Karpas-422 (cell line): ENCODE measurements at regions not wholly inside any gene's neighbourhood (a gene's known extent, or its start where the extent isn't known, plus 50 kb on each side); places are given as distances from the start of the nearest gene placed in this dataset.

ENCODE experiments used
- DNase-seq: peaks from one replicate; pipeline ENCODE4 v3.0.0-alpha.2; 2015
- H2AFZ ChIP-seq: fragments of 200-600 bp; sonication (generic); 2 replicates; pipeline ENCODE4 v1.6.1; 2014; ENCODE audit warnings: antibody characterized with exemption, low read length, mixed read lengths
- H3K27ac ChIP-seq: fragments of 200-600 bp; sonication (generic); 2 replicates; pipeline ENCODE4 v1.5.1; 2014; ENCODE audit warnings: mild to moderate bottlenecking, low read length, moderate library complexity
- H3K27me3 ChIP-seq: fragments of 200-600 bp; sonication (generic); 2 replicates; pipeline ENCODE4 v1.6.1; 2014; ENCODE audit warnings: low read length, mixed read lengths
- H3K36me3 ChIP-seq: fragments of 200-600 bp; sonication (generic); 2 replicates; pipeline ENCODE4 v1.6.1; 2014; ENCODE audit warnings: low read length, mixed read lengths; ENCODE audit not compliant: insufficient read depth
- H3K4me1 ChIP-seq: fragments of 200-600 bp; sonication (generic); 2 replicates; pipeline ENCODE4 v1.6.1; 2014; ENCODE audit warnings: mild to moderate bottlenecking, low read length, mixed read lengths
- H3K4me2 ChIP-seq: fragments of 200-600 bp; sonication (generic); 2 replicates; pipeline ENCODE4 v1.6.1; 2014; ENCODE audit warnings: low read length, low read depth, mild to moderate bottlenecking; ENCODE audit not compliant: poor library complexity, severe bottlenecking
- H3K4me3 ChIP-seq: fragments of 200-600 bp; sonication (generic); 2 replicates; pipeline ENCODE4 v1.5.1; 2014; ENCODE audit warnings: mild to moderate bottlenecking, antibody characterized with exemption, low read length, mixed read lengths
- H3K79me2 ChIP-seq: fragments of 200-600 bp; sonication (generic); 2 replicates; pipeline ENCODE4 v1.6.1; 2014; ENCODE audit warnings: mild to moderate bottlenecking, low read length, mixed read lengths
- H3K9ac ChIP-seq: fragments of 200-600 bp; sonication (generic); 2 replicates; pipeline ENCODE4 v1.6.0; 2014; ENCODE audit warnings: low read length
- H3K9me2 ChIP-seq: fragments of 200-600 bp; sonication (generic), shearing (Covaris generic); replicated peaks from 2 replicates; pipeline ENCODE4 v1.6.0; 2014; ENCODE audit warnings: mild to moderate bottlenecking, low read length, moderate library complexity; ENCODE audit not compliant: insufficient read depth
- H3K9me3 ChIP-seq: fragments of 300-700, 200-600 bp; sonication (generic); 2 replicates; pipeline ENCODE4 v1.6.1; 2014; ENCODE audit warnings: low read length, mixed read lengths
- H4K20me1 ChIP-seq: fragments of 200-600 bp; sonication (generic); 2 replicates; pipeline ENCODE4 v1.6.1; 2014; ENCODE audit warnings: mild to moderate bottlenecking, antibody characterized with exemption, low read length, low read depth; ENCODE audit not compliant: insufficient read depth

GRCh38 chr3:5072100-5072816, 49.8 kb upstream of the ARL8B start:
- Histone ChIP-seq H3K9me3 (no peaks in the 10 kb centered on the region), H3K27me3 (no peaks in the 10 kb centered on the region; the same call in 1 of the 2 replicates), H3K4me1 (no peaks in the 10 kb centered on the region), H3K9me2 (no peaks in the 10 kb centered on the region), H3K4me3 (no peak overlapping the region), H3K79me2 (no peaks in the 10 kb centered on the region), H3K27ac (no peak overlapping the region), H3K9ac (no peak overlapping the region), H2AFZ (no peak overlapping the region), H4K20me1 (no peaks in the 10 kb centered on the region), H3K4me2 (no peak overlapping the region), H3K36me3 (no peaks in the 10 kb centered on the region)
- no peak for DNase-seq
